K562 (cell line): ENCODE measurements at regions not wholly inside any gene's neighbourhood (a gene's known extent, or its start where the extent isn't known, plus 50 kb on each side); places are given as distances from the start of the nearest gene placed in this dataset.

Experiments
- EZH2 ChIP-seq: IDR thresholded peaks from 2 replicates; pipeline ENCODE4 v1.6.1; 2012; ENCODE audit warnings: low read depth, mild to moderate bottlenecking, inconsistent platforms, low read length, borderline replicate concordance
- HNRNPUL1 ChIP-seq: fragments of 200-400 bp; formaldehyde crosslinking; IDR thresholded peaks from 2 replicates; pipeline ENCODE4 v1.6.1; 2017; ENCODE audit warnings: low read length
- KAT7 ChIP-seq: sonication (generic); formaldehyde crosslinking; IDR thresholded peaks from 2 replicates; pipeline ENCODE4 v1.8.0; 2022; ENCODE audit warnings: missing genetic modification reagents, mild to moderate bottlenecking, borderline replicate concordance
- NCOA1 ChIP-seq: fragments of 450-650 bp; IDR thresholded peaks from 2 replicates; pipeline ENCODE4 v1.6.1; 2016; ENCODE audit warnings: low read depth
- SETDB1 ChIP-seq: IDR thresholded peaks from one replicate; pipeline ENCODE4 v1.6.1; 2012; ENCODE audit warnings: low read length, control low read depth, inconsistent platforms
- TAF1 ChIP-seq: IDR thresholded peaks from 2 replicates; pipeline ENCODE4 v1.6.1; 2011; ENCODE audit warnings: mild to moderate bottlenecking, low read length, moderate library complexity; ENCODE audit not compliant: insufficient read depth, control insufficient read depth, severe bottlenecking; ENCODE audit errors: extremely low read depth
- TAF7 ChIP-seq: fragments of 450-650 bp; IDR thresholded peaks from 2 replicates; pipeline ENCODE4 v1.6.1; 2016; ENCODE audit warnings: missing genetic modification characterization, missing compliant biosample characterization
- ZNF124 ChIP-seq: sonication (generic); formaldehyde crosslinking; IDR thresholded peaks from 2 replicates; pipeline ENCODE4 v1.8.1; 2022; ENCODE audit warnings: missing genetic modification reagents
- ZNF639 ChIP-seq, 2 experiments: fragments of 200-800 bp in 1 of 2; sonication (Bioruptor generic) in 1 of 2; sonication (generic) in 1 of 2; formaldehyde crosslinking in 1 of 2; IDR thresholded peaks in 1 of 2; conservative IDR thresholded peaks in 1 of 2; 2 replicates each; pipeline versions ENCODE4 v1.5.0 to v1.6.1; 2016 to 2020; ENCODE audit warnings: missing compliant biosample characterization in 1 of 2, missing genetic modification characterization in 1 of 2, missing genetic modification reagents in 1 of 2
- TF ChIP-seq, protein P1 (sequence below): fragments of 250-450 bp; sonication (Bioruptor Pico); IDR thresholded peaks from 2 replicates; pipeline ENCODE4 v1.4.0; 2020; ENCODE audit warnings: mild to moderate bottlenecking, moderate library complexity

GRCh38 chr2:217051416-217051815 is 191.6 kb upstream of the TNP1 start:
- TF ChIP-seq SETDB1, result no peak
- TF ChIP-seq ZNF639 (CRISPR knock-in tag; conservative IDR thresholded peaks at IDR 0.05 in 1 of 2, IDR thresholded peaks at IDR 0.05 in 1 of 2), result no peak
- no peak for TF ChIP-seq NCOA1
- TF ChIP-seq, protein P1, sequence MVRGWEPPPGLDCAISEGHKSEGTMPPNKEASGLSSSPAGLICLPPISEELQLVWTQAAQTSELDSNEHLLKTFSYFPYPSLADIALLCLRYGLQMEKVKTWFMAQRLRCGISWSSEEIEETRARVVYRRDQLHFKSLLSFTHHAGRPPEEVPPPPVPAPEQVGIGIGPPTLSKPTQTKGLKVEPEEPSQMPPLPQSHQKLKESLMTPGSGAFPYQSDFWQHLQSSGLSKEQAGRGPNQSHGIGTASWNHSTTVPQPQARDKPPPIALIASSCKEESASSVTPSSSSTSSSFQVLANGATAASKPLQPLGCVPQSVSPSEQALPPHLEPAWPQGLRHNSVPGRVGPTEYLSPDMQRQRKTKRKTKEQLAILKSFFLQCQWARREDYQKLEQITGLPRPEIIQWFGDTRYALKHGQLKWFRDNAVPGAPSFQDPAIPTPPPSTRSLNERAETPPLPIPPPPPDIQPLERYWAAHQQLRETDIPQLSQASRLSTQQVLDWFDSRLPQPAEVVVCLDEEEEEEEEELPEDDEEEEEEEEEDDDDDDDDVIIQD, result no peak
- no peak for TF ChIP-seq ZNF124 (CRISPR knock-in tag)
- TF ChIP-seq TAF7 (tag), result no peak
- TF ChIP-seq EZH2, result no peak
- no peak for TF ChIP-seq KAT7 (CRISPR knock-in tag)
- TF ChIP-seq HNRNPUL1, result no peak
- TF ChIP-seq TAF1, result no peak
